ENCODE measurements at regions not wholly inside any gene's neighbourhood (a gene's known extent, or its start where the extent isn't known, plus 50 kb on each side); places are given as distances from the start of the nearest gene placed in this dataset.
"Not testable (repeated sequence)": the region's sequence is repeated elsewhere in the genome, so short reads cannot be mapped to it uniquely, and the experiment has no call there.

GRCh38 chr9:40884902-40885490 is 243.5 kb downstream of the FOXD4L6 start:
- DNase-seq: not testable (repeated sequence)

- DNase-seq: no peak
Observed at GRCh38 chr9:40884072-40884901, 244.2 kb downstream of the FOXD4L6 start.

- not testable (repeated sequence) for DNase-seq
Observed at GRCh38 chr9:40883423-40884071, 244.9 kb downstream of the FOXD4L6 start.

DNA sequence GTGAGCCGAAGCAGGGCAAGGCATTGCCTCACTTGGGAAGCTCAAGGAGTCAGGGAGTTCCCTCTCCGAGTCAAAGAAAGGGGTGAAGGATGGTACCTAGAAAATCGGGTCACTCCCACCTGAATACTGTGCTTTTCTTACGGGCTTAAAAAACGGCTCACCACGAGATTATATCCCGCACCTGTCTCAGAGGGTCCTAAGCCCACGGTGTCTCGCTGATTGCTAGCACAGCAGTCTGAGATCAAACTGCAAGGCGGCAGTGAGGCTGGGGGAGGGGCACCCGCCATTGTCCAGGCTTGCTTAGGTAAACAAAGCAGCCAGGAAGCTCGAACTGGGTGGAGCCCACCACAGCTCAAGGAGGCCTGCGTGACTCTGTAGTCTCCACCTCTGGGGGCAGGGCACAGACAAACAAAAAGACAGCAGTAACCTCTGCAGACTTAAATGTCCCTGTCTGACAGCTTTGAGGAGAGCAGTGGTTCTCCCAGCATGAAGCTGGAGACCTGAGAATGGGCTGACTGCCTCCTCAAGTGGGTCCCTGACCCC is 254.7 kb downstream of the FOXD4L6 start:
- not testable (repeated sequence) for DNase-seq

DNA sequence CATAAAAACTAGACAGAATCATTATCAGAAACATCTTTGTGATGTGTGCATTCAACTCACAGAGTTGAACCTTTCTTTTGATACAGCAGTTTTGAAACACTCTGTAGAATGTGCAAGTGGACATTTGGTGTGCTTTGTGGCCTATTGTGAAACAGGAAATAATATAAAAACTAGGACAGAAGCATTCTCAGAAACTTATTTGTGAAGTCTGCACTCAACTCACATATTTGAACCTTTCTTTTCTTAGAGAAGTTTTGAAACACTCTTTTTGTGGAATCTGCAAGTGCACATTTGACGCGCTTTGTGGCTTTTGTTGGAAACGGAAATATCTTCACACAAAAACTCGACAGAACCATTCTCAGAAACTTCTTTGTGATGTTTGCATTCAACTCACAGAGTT is 260.0 kb downstream of the FOXD4L6 start:
- not testable (repeated sequence) for DNase-seq
